ENCODE measurements at regions not wholly inside any gene's neighbourhood (a gene's known extent, or its start where the extent isn't known, plus 50 kb on each side); places are given as distances from the start of the nearest gene placed in this dataset.

DNA sequence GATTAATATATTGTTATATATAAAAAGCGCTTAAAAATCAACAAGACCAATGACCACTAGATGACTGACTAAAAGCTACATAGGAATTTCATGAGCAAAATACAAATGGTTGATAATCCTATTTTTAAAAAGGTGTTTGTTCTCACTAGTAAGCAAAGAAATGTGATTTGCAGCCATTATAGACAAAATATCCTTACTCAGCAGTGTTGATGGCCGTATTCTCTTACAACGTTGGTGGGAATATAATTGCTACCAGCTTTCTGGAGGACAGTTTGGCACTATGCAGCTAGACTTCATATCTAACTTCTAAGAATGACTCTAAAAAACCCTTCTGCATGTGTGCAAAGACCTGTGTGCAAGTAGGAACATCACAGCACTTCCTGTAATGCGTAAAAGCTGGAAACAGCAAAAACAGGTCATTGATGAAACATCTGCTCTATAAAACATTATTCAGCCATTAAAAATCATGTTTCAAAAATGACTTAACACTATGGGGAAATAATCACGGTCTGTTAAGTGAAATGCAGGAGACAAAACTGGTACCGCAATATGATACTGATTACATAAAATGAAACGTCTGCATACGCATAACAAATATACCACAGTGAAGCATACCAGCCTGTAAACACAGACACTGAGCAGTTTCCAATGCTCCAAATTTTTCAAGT, 70.1 kb upstream of the LINC01488 start:
- TF ChIP-seq NFE2L1 (CRISPR knock-in tag; IDR thresholded peaks at IDR 0.05) (no peak), FOXK1 (CRISPR knock-in tag; IDR thresholded peaks at IDR 0.05) (no peak), MXD4 (CRISPR knock-in tag; IDR thresholded peaks at IDR 0.05; ENCODE audit: borderline replicate concordance) (no peak)
- TF ChIP-seq, protein P1, sequence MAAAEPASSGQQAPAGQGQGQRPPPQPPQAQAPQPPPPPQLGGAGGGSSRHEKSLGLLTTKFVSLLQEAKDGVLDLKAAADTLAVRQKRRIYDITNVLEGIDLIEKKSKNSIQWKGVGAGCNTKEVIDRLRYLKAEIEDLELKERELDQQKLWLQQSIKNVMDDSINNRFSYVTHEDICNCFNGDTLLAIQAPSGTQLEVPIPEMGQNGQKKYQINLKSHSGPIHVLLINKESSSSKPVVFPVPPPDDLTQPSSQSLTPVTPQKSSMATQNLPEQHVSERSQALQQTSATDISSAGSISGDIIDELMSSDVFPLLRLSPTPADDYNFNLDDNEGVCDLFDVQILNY (CRISPR knock-in tag; IDR thresholded peaks at IDR 0.05), result no peak
- TF ChIP-seq, protein P2, sequence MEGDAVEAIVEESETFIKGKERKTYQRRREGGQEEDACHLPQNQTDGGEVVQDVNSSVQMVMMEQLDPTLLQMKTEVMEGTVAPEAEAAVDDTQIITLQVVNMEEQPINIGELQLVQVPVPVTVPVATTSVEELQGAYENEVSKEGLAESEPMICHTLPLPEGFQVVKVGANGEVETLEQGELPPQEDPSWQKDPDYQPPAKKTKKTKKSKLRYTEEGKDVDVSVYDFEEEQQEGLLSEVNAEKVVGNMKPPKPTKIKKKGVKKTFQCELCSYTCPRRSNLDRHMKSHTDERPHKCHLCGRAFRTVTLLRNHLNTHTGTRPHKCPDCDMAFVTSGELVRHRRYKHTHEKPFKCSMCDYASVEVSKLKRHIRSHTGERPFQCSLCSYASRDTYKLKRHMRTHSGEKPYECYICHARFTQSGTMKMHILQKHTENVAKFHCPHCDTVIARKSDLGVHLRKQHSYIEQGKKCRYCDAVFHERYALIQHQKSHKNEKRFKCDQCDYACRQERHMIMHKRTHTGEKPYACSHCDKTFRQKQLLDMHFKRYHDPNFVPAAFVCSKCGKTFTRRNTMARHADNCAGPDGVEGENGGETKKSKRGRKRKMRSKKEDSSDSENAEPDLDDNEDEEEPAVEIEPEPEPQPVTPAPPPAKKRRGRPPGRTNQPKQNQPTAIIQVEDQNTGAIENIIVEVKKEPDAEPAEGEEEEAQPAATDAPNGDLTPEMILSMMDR (IDR thresholded peaks at IDR 0.05), result no peak
- TF ChIP-seq, protein P3, sequence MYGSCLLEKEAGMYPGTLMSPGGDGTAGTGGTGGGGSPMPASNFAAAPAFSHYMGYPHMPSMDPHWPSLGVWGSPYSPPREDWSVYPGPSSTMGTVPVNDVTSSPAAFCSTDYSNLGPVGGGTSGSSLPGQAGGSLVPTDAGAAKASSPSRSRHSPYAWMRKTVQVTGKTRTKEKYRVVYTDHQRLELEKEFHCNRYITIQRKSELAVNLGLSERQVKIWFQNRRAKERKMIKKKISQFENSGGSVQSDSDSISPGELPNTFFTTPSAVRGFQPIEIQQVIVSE (CRISPR knock-in tag; IDR thresholded peaks at IDR 0.05; ENCODE audit: borderline replicate concordance), result no peak
